ENCODE measurements at regions not wholly inside any gene's neighbourhood (a gene's known extent, or its start where the extent isn't known, plus 50 kb on each side); places are given as distances from the start of the nearest gene placed in this dataset.

GRCh38 chr14:42407153-42407552 is 800.5 kb downstream of the LRFN5 start:
- no peaks in the 10 kb centered on the region for H3F3A ChIP-seq (replicated peaks; ENCODE audit: low read depth)
- DNase-seq (ENCODE audit: low spot score): no peak
- H3K4me1 Mint-ChIP-seq: no peaks in the 10 kb centered on the region
- H3K27ac ChIP-seq (ENCODE audit: low read depth): no peak overlapping the region
- H3K27me3 ChIP-seq (ENCODE audit: insufficient read depth): no peaks in the 10 kb centered on the region
- H3K27ac Mint-ChIP-seq: no peak overlapping the region
- no peaks in the 10 kb centered on the region for H3K36me3 ChIP-seq (ENCODE audit: insufficient read depth)
- no peak overlapping the region for H2AFZ ChIP-seq
- no peak overlapping the region for H3K4me2 ChIP-seq
- H3K4me3 ChIP-seq: no peak overlapping the region
- no peaks in the 10 kb centered on the region for H3K9me2 ChIP-seq (ENCODE audit: insufficient read depth)
- H3K27me3 Mint-ChIP-seq (ENCODE audit: insufficient read depth, low read depth, poor library complexity): no peaks in the 10 kb centered on the region
- H3K4me1 ChIP-seq (ENCODE audit: insufficient read depth): no peaks in the 10 kb centered on the region
- no peaks in the 10 kb centered on the region; the same call in 2 of the 3 replicates for H3K36me3 Mint-ChIP-seq (ENCODE audit: low read depth)
- no peak overlapping the region for H3K4me3 Mint-ChIP-seq
- ATAC-seq: no peak
- H4K20me1 ChIP-seq (replicated peaks; ENCODE audit: insufficient read depth): no peaks in the 10 kb centered on the region
- no peaks in the 10 kb centered on the region for H3K9me3 Mint-ChIP-seq
- TF ChIP-seq EZH2phosphoT487 (IDR thresholded peaks at IDR 0.05; ENCODE audit: unreplicated experiment) (no peak), JUNB (IDR thresholded peaks at IDR 0.05; ENCODE audit: unreplicated experiment) (no peak), CREB1 (CRISPR knock-in tag; IDR thresholded peaks at IDR 0.05; ENCODE audit: low read depth) (no peak), POLR2AphosphoS5 (IDR thresholded peaks at IDR 0.05; ENCODE audit: low read depth) (no peak), STAT1 (IDR thresholded peaks at IDR 0.05; ENCODE audit: unreplicated experiment) (no peak), ZNF462 (CRISPR knock-in tag; IDR thresholded peaks at IDR 0.05) (no peak), REST (IDR thresholded peaks at IDR 0.05; ENCODE audit: unreplicated experiment) (no peak), ZNF331 (CRISPR knock-in tag; IDR thresholded peaks at IDR 0.05; ENCODE audit: low read depth) (no peak)
- no peaks in the 10 kb centered on the region for H3K79me2 ChIP-seq (replicated peaks; ENCODE audit: insufficient read depth)

Measured in GM23338 (cell line).